ENCODE measurements at regions not wholly inside any gene's neighbourhood (a gene's known extent, or its start where the extent isn't known, plus 50 kb on each side); places are given as distances from the start of the nearest gene placed in this dataset.

DNA sequence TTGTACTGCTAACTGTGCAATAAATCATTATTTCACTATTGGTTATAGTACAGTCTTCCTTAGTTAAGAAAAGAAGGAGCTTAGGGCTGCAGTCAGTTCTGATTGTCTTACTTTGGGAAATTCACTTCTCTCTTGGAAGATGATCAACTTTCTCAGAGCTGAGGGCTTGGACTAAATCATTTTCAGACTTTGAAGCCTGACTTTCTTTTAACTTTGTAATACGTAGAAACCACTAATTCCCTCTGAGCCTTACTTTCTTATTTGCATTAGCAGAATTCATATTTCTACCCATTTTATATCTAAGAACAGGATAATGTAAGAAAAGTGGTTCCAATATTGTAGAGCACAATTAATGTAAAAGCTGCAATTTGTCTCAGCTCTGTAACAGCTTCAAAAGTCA lies 386.4 kb downstream of the TRIB2 start:
- TF ChIP-seq, protein P1, sequence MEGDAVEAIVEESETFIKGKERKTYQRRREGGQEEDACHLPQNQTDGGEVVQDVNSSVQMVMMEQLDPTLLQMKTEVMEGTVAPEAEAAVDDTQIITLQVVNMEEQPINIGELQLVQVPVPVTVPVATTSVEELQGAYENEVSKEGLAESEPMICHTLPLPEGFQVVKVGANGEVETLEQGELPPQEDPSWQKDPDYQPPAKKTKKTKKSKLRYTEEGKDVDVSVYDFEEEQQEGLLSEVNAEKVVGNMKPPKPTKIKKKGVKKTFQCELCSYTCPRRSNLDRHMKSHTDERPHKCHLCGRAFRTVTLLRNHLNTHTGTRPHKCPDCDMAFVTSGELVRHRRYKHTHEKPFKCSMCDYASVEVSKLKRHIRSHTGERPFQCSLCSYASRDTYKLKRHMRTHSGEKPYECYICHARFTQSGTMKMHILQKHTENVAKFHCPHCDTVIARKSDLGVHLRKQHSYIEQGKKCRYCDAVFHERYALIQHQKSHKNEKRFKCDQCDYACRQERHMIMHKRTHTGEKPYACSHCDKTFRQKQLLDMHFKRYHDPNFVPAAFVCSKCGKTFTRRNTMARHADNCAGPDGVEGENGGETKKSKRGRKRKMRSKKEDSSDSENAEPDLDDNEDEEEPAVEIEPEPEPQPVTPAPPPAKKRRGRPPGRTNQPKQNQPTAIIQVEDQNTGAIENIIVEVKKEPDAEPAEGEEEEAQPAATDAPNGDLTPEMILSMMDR (IDR thresholded peaks at IDR 0.05): no peak
- TF ChIP-seq POLR2A (IDR thresholded peaks at IDR 0.05; ENCODE audit: low read length) (no peak), JUNB (IDR thresholded peaks at IDR 0.05) (no peak), POLR2AphosphoS2 (conservative IDR thresholded peaks at IDR 0.05; ENCODE audit: low read length) (no peak)

Measured in A549 (cell line).